ENCODE measurements at regions not wholly inside any gene's neighbourhood (a gene's known extent, or its start where the extent isn't known, plus 50 kb on each side); places are given as distances from the start of the nearest gene placed in this dataset.

DNA sequence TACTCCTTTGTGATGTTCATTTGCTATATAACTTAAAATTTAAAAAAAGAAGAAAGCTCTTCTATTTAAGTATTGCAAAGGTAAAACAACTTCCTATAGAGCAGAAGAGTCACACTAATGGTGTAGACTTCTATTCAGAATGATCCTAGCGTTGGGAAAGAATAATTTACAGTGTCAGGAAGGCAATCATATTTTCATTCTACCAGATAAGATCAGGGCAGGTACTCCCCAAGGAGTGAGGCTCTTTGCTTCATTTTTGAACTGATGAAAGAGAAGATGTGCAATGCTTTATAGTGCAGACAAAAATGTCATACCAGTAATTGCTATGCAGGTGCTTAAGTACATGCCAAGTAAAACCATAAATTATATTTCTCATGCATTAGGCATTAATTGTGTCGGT lies 1193.0 kb downstream of the PCDH9 start:
- TF ChIP-seq, protein P1, sequence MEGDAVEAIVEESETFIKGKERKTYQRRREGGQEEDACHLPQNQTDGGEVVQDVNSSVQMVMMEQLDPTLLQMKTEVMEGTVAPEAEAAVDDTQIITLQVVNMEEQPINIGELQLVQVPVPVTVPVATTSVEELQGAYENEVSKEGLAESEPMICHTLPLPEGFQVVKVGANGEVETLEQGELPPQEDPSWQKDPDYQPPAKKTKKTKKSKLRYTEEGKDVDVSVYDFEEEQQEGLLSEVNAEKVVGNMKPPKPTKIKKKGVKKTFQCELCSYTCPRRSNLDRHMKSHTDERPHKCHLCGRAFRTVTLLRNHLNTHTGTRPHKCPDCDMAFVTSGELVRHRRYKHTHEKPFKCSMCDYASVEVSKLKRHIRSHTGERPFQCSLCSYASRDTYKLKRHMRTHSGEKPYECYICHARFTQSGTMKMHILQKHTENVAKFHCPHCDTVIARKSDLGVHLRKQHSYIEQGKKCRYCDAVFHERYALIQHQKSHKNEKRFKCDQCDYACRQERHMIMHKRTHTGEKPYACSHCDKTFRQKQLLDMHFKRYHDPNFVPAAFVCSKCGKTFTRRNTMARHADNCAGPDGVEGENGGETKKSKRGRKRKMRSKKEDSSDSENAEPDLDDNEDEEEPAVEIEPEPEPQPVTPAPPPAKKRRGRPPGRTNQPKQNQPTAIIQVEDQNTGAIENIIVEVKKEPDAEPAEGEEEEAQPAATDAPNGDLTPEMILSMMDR (IDR thresholded peaks at IDR 0.05): no peak
- no peak for TF ChIP-seq POLR2A (IDR thresholded peaks at IDR 0.05)
